NCI-H1694 (cell line): ENCODE measurements at regions not wholly inside any gene's neighbourhood (a gene's known extent, or its start where the extent isn't known, plus 50 kb on each side); places are given as distances from the start of the nearest gene placed in this dataset.
A peak's percentile ranks its signal among the peaks of the same experiment; 100 is the strongest.

Experiments used
- DNase-seq: peaks from one replicate; lab custom pipeline; 2025; lab: John Stamatoyannopoulos, UW

DNA sequence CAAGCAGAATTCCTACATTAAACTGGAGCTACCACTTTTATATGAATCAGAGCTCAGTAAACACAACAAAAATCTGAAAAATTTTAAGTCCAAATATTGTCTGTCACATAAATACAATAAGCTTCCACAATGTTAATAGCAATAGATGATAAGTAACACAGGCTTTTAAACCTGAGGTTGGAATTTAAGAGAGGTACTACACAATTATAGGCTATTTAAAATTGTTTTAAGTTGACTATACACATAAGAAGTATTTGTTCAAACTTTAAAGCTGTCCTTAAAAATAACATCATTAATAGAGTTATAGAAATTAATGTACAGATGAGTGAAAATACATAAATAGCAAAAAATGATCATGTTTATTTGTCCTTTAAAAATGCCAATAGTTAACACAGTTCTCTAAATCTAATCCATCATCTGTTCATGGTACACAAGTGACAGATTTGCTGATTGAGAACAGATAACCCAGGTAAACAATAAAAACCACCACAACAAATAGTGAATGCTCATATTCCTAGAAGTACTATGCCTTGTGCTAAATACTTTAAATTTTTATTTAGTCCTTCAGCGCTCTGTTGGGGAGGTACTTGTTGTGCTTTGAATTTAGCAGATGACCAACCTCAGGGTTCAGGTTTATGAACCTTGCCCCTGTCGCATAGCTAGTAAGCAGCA lies 382.3 kb upstream of the ID4 start:
- DNase-seq, result no peak

DNA sequence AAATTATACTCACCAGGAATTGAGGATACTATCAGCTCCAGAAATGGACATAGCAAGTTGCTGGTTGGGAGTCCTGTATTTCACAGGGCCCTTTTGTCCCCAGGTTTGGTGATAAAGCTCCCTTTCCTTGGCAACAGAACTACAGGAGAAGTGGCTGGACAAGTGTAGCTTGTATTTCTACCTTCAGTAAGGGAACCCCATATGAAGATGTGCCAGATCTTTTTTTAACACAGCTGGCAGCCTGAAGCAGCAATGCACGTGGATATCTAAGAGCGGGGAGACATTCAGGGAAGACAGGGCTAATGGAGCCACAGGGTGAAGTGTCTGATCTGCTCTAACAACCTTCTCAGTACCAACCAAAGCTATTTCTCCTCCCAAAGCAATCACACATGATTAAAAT lies 373.9 kb upstream of the ID4 start:
- DNase-seq, result no peak

DNA sequence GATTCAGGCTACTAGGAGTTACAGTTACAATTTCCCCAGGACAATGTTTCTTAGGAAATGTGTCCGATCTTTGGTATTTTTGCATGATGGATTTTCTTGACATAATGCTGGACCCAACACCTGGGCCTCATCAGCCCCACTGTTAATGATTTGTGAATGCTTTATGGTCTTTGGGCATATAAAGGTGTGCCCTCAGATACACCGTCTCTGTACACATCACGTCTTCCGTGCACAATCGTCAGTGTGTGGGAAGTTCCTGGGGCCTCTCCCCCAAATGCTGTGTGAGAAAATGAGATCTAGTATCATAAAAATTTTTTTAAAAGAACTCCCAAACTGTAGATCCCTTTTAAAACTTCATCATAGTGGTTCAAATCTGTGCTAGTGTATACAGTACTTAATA lies 373.2 kb upstream of the ID4 start:
- no peak for DNase-seq

DNA sequence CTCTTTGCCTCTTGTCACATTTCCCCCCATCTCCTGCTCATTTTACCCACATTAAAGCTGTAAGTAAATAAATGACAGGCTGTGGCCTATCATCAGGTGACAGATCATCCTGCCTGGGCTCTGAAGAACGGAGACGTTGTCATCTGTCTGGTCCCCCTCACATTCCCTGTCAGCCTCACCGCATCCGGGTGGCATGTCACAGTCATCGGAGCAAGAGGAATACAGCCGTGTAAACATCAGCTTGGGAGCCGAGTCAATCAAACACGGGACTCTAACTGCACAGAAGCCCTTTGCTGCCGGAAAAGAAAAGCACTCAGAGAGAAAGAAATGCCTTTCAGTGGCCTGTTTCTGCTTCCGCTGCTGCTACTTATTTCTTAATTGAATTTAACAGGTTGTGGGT lies 371.9 kb upstream of the ID4 start:
- DNase-seq, result peak; percentile 62

DNA sequence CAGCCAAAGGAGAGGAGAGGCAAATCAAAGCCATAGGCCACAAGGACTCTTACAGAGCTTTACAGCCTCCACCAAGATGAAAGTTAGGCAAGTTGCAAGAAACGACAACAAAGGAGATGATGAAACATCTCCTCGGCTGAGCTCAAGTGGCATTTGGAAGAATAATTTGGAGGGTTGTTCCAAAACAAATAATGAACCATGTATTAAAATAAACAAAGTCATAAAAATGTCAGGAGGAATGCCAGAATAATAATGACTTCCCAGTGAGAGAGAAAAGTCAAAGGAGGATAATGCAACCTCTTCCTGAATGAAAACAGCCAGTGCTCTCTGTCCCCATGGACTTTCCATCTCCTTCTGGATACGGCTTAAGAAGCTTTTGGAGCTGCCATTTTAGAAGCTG lies 371.4 kb upstream of the ID4 start:
- DNase-seq, result no peak

DNA sequence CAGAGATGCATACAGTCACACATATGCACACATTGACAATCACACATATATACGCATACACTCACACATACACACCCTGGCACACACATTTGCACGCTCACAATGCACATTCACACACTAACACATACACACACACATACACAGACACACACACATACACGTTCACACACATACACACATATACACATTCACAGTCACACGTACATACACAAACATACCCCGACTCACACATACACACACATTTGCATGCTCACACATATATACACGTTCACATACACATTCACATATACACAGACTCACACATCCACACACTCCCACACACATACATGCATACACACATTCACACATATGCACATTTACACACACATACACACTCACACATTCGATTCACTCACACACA lies 366.8 kb upstream of the ID4 start:
- no peak for DNase-seq

DNA sequence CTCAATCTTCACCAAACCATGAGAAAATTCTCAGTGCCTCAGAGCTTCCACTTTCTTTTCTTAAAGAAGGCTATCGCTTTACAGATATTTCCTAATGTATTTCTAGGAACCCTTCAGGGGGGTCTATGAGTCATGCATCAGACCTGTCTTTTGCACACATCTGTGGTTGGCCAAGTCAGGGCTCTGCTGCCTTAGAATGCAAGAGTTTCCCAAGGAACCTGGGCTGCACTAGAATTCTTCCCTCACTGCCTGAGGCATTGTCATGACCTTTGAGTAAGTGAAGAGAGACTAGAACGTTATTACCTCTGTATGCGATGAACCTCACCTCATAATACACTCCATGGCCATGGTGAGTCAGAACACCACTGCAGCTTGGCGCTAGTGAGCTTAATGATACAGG lies 365.0 kb upstream of the ID4 start:
- DNase-seq, result no peak

DNA sequence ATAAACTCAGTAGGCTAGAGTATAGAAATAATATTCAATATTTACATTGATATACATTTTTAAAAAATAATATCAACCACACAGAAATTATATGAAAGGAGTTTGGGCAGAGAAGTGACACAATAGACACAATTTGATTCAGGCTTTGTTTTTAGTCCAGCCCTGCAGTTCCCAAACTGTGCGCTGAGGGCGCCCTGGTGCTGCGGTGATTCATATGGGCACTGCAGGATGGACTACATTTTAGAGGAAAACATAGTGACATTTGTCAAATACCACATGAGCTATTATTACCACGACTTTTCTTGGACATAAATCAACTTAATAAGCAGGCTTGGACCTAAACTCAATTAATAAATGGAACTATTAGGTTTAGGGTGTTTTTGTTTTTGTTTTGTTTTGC lies 364.3 kb upstream of the ID4 start:
- DNase-seq, result no peak

DNA sequence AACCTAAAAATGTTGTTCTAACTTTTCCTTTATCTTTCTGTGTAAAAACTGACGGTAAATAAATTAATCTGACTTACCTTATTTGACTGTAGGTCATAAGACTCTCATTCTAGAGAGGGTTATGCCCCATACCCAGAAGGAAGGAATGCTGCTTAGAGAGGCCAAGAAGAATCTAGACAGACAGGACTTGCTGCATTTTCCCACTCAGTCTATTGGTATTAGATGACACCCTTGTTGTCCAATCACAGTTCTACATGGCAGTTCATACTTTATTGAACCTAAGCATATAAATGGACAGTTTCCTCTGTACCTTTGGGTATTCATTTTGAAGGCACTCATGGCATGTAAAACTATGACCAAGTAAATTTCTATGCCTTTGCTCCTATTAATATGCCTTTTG lies 359.6 kb upstream of the ID4 start:
- no peak for DNase-seq

DNA sequence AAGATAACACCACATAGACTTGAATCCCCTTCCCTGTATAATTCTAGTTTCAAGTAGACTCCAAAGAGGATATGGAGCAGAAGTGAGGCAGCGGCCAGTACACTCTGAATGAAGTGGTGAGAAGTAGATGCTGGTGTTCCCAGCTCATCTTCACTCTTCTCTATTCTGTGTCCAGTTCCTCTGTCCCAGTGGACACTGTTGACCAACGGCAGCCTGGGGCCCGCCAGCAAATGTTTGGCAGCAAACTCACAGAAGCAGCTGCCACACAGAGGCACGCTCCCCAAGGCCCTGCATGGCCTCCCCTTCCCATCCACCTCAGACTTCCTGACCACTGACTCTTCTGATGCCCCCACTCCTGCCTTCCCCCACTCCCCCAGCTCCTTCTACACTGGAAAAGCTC lies 358.9 kb upstream of the ID4 start:
- no peak for DNase-seq

DNA sequence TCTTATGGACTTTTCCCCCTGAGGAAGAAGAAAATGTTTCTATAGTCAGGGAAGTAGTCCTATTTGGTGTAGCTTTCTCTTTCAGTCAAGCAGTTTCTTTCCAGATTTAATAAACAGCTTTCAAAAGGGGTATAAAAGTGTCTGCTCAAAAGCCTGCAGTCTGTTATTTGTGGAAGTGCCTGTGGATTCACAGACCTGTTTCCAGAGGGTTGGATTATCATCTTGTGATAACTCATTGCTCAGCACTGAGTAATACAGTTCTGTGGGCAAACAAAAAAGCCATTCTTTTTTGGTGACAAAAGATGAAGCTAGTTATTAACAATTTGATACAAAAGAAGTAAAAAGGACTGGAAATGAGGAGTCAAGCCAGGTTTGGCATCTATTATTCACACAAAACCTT lies 358.2 kb upstream of the ID4 start:
- DNase-seq, result no peak

DNA sequence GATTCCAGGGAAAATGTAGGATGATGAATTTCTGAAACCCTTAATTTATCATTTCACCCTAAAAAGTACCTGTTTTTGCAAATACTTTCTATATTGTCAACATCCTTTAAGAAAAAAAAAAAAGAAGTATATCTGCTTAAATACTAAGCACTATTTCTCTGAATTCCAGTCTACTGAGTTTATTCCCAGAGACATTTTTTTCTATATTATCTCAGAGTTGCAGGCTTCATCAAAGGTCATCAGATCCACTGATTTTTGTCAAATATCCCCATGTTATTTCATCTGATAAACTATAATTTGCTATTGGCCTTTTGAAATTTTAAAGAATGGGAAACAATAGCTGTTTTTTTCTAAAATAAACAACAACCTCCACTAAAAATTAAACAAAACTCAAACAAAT lies 357.6 kb upstream of the ID4 start:
- DNase-seq, result no peak

DNA sequence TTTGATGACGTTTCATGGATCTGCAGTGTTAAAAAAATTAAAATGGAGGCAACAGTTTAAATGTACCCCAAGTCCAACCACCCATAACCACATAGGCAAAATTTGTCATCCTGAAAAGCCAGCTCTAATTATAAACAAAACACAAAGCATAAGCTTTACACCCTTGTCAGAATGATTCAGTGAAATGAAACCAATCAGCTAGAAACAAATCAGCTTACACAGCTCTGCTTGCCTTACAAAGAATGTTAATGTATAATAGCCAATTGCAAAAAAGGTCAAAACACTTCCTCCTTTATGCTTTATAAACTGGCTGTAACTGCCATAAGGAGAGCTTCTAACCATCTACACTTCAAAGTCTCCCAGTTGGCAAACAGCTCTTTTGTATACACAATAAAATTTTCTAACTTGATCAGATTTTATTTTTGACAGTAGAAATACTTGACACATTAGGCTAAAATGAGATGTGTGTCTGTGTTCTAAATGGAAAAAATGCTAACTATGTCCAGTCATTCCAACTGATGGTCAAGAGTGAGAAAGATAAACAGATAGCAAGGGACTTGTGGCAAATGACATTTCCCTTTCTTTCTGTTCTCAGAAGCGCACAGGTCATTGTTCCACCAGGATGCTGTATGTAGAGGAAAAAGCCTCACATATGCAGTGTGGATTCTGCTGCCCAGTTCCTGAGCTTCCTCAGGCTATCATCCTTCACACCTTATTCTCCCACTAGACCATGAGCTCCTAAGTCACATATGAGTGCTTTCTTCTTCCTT lies 344.3 kb upstream of the ID4 start:
- no peak for DNase-seq

DNA sequence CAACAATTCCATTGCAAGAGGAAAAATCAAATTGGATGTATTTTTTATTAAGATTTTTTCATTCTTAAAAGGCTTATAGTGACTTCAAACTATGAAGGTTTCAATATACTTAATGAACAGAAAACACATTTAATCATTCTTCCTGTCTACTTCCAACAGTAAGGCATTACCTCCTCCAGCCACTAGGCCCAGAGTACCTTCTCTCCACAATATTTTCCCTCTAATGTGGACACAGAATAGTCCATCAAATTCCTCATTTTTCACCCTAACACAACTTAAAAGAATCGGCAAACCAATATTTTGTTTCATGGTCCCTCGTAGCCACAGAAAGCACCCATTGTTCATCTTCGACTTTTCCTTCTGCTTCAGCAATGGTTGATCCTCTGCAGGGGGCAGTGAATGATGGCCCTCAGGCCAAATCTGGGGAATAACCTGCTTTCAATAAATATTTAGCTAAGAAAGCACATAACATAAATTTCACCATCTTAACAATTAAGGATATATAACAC lies 335.4 kb upstream of the ID4 start:
- no peak for DNase-seq

DNA sequence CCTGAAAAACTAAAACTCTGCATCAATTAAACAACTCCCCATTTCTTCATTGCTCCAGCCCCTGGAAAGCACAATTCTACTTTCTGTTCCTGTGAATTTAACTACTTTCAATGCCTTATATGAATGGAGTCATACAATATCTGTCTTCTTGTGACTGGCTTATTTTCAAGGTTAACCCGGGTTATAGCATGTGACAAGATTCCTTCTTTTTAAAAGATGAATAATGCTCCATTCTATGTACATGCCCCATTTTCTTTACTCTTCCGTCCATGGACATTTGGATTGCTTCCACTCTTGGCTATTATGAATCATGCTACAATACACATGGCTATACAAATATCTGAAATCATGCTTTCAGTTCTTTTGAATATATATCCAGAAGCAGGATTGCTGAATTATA lies 334.9 kb upstream of the ID4 start:
- no peak for DNase-seq

DNA sequence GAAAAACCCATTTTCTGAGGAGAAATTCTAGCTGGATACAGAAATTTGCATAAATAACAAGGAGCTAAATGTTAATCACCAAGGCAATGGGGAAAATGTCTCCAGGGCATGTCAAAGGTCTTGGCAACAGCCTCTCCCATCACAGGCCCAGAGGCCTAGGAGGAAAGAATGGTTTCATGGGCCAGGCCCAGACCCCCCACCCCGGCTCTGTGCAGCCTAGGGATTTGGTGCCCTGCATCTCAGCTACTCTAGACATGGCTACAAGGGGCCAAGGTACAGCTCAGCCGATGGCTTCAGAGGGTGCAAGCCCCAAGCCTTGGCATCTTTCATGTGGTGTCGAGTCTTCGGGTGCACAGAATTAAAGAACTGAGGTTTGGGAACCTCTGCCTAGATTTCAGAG lies 321.2 kb upstream of the ID4 start:
- DNase-seq, result no peak

DNA sequence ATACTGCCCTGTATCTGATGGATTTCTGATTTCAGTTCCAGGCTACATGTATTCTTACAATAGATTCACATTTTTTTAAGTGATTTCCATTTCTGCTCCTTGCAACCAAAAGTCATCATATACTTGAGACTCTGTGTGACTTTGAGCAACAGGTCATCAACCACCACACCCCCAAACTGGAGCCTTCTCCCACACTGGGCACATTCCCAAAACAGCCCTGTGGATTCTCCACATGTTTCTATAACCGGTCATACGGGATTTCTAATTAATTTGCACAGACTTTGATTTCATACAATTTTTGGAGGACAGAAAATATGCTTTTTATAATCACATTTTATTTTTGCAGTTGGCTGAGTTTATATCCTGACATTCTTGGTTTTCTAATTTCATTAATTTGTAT lies 317.2 kb upstream of the ID4 start:
- DNase-seq, result no peak

DNA sequence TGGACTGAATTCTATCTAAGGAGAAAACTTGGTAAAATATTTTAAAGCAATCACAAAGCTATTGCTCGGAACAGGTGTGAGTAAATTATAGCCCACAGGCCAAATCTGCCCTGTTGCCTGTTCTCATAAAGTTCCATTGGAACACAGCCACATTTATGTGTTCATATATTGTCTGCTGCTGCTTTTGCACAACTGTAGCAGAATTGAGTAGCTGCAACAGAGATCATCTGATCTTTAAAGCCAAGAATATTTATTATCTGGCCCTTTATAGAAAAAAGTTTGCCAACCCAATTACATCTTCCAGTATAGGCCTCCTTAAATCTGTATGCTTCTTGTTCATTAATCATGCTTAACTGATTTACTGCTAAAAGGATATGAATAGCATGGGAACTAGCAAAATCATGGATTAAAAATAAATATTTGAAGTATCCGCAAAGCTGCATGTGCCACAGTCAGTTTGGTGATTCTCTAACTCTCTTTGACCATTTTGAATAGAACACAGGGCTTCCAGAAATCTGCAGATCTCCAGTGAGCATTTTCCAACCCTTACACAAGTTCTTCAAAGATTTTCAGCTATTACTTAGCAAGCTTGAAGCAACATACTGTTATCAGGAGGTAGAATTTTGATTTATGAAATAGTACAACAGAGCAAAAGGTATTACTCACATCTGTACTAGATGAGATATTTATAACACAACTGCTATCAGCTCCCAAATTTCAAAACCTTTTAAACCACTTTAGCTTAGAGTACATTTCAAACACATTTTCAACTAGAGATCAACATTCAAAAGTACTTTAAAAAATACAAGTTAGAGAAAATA lies 312.6 kb upstream of the ID4 start:
- no peak for DNase-seq

DNA sequence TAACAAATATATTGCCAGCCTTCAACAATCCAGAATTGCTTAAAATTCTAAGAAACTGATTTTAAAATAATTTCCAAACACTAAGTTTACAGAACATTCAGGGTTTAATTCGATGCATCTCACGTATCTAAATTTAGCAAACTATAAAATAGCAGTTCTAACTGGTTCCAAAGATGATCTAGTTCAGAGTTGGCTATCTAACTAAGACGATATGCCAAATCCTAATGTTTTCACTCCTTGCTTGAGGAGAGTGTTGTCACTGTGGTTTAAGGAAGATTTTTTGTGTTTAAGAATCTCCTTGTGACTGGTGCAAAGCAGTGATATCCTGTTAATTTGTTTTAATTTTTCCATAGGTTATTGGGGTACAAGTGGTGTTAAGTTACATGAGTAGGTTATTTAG lies 311.5 kb upstream of the ID4 start:
- no peak for DNase-seq

DNA sequence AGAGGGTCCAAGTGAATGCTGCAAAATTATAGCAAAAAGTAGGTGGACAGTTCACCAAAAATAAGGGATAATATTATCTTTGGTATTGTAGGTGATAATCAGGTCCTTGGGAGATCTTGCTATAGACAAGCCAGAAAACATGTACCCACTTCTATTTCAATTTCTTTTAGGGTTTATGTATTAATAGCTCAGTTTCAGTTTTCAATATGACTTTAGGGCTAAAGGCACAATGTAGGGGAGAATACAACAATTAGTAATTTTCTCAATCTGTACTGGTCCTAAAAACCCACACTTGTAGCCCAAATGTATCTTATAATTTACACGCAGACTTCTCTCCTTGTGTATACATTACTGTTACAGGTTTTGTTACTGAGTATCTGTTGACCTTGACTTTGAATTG lies 307.0 kb upstream of the ID4 start:
- DNase-seq, result no peak

DNA sequence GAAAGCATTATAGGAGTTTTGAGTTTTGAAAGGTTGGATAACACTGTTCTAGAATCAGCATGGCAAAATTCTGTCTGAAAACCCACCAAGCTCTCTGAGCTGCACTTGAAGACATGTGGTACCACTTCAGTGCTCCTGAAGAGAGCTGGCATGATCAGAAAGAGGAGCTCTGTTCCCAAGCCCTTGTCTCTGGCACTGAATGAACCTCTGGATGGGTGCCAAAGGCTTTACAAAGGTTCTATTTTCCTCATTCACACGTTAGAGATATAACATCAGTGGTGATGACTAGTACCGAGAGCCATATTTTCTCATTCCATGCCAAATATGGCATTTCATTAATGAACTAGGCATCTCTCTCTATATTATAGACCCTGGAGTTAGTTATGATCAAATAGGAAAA lies 301.8 kb upstream of the ID4 start:
- DNase-seq, result no peak

DNA sequence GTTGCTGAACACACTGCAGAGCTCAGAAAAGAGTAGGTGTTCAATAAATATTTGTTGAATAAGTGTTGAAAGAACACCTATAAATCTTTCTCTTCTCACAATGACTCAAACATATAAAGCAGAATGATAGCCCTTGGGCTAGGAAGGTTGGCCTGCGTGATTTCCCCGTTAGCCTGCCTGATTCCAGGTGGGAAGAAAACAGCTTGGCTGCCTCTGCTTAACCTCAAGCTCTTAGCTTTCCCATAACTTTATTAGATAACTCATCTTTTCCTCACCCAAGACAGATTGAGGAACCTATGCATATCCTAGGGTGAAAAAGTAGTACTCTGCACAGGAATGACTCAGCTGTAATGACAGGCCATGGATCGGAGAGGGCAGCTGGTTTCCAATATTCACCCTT lies 300.3 kb upstream of the ID4 start:
- DNase-seq, result no peak

DNA sequence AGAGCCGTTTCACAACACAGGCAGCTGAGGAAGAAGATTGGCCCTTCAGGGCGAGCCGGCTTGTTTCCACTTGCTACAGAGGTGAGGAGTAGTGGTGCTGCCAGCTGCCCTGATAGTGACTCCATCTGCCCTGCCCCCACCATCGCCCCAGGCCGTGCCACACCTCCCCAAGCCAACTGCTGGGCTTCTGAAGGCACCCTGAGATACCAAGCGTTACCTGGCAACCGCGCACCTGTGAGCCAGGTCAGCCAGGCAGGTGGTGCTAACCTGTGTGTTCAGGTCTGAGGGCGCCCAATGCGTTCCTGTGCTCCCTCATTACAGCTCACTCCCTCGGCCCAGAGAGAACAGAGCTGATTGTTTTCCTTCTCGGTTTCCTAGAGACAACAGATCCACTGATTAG lies 299.1 kb upstream of the ID4 start:
- peak; percentile 12 for DNase-seq
